GM21619 (cell line): ENCODE measurements at regions not wholly inside any gene's neighbourhood (a gene's known extent, or its start where the extent isn't known, plus 50 kb on each side); places are given as distances from the start of the nearest gene placed in this dataset.
"Not testable (repeated sequence)": the region's sequence is repeated elsewhere in the genome, so short reads cannot be mapped to it uniquely, and the experiment has no call there.

Source experiments
- ATAC-seq: cut with Tn5 transposase; IDR thresholded peaks from one replicate; pipeline ENCODE4 v1.9.1; 2021; ENCODE audit not compliant: unreplicated experiment

GRCh38 chr4:129972257-129972656 is 876.3 kb downstream of the C4orf33 start:
- ATAC-seq: no peak

GRCh38 chr4:129974730-129975129 is 878.8 kb downstream of the C4orf33 start:
- no peak for ATAC-seq

- ATAC-seq: no peak
Measured at GRCh38 chr4:129978315-129978714, 882.4 kb downstream of the C4orf33 start.

DNA sequence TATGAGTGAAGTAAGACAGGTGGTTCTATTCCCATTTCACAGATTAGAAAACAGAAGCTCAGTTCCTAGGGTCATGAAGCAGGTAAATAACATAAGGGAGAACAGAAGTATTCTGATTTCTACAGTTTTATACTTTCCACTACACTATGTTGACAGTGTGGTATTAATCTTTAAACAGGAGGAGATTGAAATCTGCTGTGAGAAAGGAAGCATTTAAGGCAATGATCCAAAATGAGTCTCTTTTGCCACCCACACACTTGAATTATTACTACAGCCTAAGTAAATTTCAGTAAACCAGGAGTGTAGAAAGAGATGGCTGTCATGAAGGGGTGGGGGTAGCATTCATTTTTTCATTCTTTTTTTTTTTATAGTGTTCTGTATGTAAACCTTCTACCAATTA is 893.0 kb downstream of the C4orf33 start:
- ATAC-seq: no peak

- ATAC-seq: peak; percentile 91
Measured at GRCh38 chr4:129994715-129995114, 898.8 kb downstream of the C4orf33 start.

DNA sequence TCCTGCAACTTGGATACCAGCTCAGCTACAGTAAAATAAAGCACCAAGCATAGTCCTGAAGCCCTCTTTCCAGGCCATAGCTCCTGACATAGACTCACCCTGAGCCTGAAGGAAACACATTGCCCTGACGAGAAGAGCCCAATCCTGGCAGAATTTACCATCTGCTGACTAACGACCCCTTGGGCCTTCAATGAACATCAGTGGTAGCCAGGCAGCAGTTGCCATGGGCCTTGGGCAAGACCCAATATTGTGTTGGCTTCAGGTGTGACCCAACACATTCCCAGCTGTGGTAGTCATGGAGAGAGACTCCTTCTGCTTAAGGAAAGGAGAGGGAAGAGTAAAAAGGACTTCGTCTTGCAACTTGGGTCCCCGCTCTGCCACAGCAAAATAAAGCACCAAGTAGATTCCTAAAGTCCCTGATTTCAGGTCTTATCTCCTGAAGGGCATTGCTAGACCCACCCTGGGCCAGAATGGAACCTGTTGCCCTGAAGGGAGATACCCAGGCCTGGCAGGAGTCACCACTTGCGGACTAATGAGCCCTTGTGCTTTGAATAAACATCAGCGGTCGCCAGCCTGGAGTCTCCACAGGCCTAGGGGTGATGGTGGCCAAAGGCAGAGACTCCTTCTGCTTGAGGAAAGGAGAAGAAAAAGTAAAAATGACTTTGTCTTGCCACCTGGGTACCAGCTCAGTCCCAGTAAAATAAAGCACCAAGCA is 902.6 kb downstream of the C4orf33 start:
- ATAC-seq: no peak

- ATAC-seq: no peak
Measured at GRCh38 chr4:129999156-129999555, 903.2 kb downstream of the C4orf33 start.

DNA sequence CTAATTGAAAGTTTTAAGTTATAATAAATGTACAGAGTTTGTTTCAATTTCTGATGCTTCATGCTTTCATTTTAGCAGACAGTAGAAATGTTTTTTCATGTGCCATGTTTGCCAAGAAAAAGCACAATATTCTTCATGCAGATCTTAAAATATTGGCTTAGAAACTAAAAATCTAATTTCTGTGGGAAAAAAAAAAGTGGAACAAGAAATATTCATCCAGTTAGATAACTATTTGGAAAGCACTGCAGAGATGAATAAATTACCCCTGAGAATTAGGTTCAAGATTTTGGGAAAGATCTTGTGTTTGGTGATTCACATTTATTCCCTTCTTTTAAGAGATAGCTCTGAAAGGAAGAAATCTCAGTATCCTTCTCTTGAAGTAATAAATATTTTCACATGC is 912.5 kb downstream of the C4orf33 start:
- ATAC-seq: no peak

GRCh38 chr4:130012806-130013205 is 916.9 kb downstream of the C4orf33 start:
- ATAC-seq: not testable (repeated sequence)

GRCh38 chr4:130021706-130022105 is 925.8 kb downstream of the C4orf33 start:
- no peak for ATAC-seq

DNA sequence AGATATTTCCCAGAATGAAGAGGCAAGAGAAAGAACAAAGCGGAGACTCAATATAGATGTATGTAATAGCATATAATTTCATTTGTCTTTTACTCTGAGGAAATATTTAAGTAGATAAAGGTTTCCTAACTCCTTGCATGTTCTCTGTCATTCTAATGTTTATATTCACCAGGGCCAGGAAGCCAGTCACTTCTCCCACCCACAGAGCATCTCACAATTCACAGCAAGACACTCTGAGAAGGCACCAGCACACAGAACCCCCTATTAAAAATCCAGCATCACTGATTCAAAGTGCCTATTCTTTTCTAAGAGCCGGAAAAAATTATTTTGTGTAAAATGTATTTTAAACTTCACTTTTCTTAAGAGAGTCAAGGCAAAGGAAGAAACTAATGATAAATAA is 927.1 kb downstream of the C4orf33 start:
- ATAC-seq: no peak

DNA sequence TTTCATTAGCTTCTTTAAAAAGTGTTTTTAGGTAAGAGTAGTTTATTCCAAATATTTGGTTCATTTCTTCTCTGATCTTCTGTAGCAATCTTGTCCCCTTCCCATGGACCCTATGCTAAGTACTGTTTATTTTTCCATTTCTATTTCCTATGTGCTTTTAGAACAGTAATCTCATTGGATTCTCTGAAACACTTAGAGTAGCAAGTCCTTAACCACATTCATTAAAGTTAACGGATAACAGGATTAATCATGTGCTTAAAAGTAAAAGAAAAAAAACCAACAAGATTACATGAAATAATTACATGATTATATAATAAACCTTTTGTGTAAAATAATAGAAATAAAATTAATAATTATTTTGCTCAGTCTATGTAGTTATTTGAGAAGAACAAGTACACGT is 929.7 kb downstream of the C4orf33 start:
- ATAC-seq: no peak

GRCh38 chr4:130026185-130026584 is 930.2 kb downstream of the C4orf33 start:
- no peak for ATAC-seq

GRCh38 chr4:130027973-130028372 is 932.0 kb downstream of the C4orf33 start:
- no peak for ATAC-seq

DNA sequence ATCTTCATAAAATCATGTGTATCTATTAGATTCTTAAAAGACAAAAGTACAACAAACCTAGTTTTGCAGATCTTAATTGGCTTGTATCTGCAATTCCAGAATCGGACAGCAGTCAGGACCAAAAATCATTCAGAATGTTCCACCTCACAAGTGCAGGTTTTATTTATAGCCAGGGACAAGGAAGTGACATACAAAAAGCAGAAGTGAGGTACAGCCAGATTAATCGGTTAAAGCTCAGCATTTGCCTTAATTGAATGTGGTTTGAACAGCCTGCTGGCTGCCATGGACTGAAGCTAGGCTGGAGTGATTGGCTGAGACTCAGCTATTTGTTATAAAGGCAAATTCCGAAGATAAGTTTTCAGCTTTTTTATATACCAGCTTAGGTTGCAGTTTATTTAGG is 932.6 kb downstream of the C4orf33 start:
- ATAC-seq: peak; percentile 94

DNA sequence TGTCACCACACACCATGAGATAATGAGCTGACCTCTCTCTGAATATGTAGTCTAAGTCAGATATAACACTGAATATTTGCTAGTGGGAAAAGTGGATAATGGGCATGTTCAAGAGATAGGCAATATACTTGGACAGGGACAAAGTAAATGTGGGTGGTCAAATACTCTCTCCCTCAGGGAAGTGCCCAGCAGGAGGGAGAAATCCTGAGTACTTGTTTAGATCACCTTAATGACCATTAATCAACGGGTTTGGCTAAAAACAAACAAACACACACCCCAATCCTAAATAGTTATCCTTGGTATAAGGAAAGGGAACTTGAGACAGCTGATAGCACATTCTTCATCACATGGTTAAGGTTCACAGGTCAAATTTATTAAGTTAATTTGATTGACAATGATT is 933.5 kb downstream of the C4orf33 start:
- ATAC-seq: no peak

DNA sequence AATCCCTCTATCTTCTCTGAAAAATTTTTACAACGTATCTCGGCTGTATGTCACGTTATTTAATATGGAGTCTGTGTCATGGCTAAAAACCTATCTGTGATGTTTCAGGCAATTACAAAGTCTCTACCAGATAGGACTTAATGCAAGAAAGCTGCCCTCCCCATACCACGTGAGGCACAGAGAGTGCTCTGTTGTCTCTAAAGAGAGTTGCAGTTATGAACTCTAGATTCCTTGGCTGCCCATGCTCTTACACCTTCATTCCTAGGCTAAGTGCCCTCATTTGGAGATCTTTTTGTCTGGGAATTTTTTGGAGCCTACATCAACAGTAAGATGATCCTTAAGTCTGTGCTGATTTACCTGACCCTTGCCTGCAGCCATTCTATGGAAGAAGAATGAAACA is 935.9 kb downstream of the C4orf33 start:
- no peak for ATAC-seq

DNA sequence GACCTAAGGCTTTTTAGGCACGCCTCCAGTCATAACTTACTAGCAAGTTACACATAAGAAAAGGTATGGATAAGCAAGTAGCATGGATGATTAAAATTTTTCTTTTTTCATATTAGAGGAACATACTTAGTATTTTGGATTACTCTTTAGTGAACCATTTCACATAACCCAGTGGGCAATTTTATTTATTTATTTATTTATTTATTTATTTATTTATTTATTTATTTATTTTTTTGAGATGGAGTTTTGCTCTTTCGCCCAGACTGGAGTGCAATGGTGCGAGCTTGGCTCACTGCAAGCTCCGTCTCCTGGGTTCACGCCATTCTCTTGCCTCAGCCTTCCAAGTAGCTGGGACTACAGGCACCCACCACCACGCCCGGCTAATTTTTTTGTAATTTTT is 937.7 kb downstream of the C4orf33 start:
- not testable (repeated sequence) for ATAC-seq

DNA sequence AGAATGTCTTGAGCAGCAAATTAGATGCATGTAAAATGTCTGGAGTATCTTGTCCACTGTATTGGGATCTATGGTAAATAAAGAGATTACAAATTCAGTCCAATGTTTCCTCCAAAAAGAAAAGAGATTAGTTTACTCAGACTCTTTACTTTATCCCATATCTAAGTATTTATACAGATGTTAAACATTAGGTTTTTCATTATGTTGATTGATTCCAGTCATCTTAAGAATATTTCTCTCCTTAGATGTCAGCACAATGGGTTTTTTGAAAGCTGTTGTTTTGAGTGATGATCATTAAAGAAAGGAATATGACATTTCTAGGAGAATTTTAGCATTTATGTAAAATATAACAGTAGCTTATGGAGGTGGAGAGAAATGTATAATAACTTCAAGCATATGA is 938.9 kb downstream of the C4orf33 start:
- no peak for ATAC-seq

GRCh38 chr4:130035391-130035790 is 939.4 kb downstream of the C4orf33 start:
- ATAC-seq: no peak

DNA sequence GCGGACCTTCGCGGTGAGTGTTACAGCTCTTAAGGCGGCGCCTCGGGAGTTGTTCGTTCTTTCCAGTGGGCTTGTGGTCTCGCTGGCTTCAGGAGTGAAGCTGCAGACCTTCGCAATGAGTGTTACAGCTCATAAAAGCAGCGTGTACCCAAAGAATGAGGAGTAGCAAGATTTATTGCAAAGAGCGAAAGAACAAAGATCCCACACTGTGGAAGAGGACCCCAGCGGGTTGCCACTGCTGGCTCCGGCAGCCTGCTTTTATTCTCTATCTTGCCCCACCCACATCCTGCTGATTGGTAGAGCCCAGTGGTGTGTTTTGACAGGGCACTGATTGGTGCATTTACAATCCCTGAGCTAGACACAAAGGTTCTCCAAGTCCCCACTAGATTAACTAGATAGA is 941.9 kb downstream of the C4orf33 start:
- not testable (repeated sequence) for ATAC-seq

DNA sequence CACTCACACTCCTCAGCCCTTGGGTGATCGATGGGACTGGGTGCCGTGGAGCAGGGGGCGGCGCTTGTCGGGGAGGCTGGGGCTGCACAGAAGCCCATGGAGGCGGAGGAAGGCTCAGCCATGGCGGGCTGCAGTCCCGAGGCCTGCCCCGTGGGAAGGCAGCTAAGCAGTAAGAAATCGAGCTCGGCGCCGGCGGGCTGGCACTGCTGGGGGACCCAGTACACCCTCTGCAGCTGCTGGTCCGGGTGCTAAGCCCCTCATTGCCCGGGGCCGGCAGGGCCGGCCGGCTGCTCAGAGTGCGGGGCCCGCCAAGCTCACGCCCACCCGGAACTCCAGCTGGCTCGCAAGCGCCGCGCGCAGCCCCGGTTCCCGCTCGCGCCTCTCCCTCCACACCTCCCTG is 942.6 kb downstream of the C4orf33 start:
- ATAC-seq: not testable (repeated sequence)

- peak; percentile 90 for ATAC-seq
Measured at GRCh38 chr4:130043732-130044160, 947.8 kb downstream of the C4orf33 start.
